H9 (cell line): ENCODE measurements at regions not wholly inside any gene's neighbourhood (a gene's known extent, or its start where the extent isn't known, plus 50 kb on each side); places are given as distances from the start of the nearest gene placed in this dataset.

Source experiments
- DNase-seq: peaks from one replicate; pipeline ENCODE4 v3.0.0-alpha.2; 2017
- H2AFZ ChIP-seq: one replicate; pipeline ENCODE4 v1.6.1; 2013; ENCODE audit warnings: mild to moderate bottlenecking, low read length, control low read depth, moderate library complexity
- H2AK5ac ChIP-seq: 2 replicates; pipeline ENCODE4 v1.6.1; 2013; ENCODE audit warnings: low read length, control low read depth, mixed read lengths; ENCODE audit not compliant: insufficient read length
- H2BK120ac ChIP-seq: one replicate; pipeline ENCODE4 v1.6.1; 2013; ENCODE audit warnings: low read depth, mild to moderate bottlenecking, low read length, control low read depth, inconsistent platforms; ENCODE audit not compliant: poor library complexity, severe bottlenecking
- H2BK12ac ChIP-seq: 2 replicates; pipeline ENCODE4 v1.6.1; 2013; ENCODE audit warnings: low read length, control low read depth, mixed read lengths, low read depth; ENCODE audit not compliant: insufficient read length
- H2BK15ac ChIP-seq: 2 replicates; pipeline ENCODE4 v1.6.1; 2013; ENCODE audit warnings: low read depth, low read length, control low read depth
- H2BK20ac ChIP-seq: one replicate; pipeline ENCODE4 v1.6.1; 2013; ENCODE audit warnings: low read depth, mild to moderate bottlenecking, low read length, control low read depth, inconsistent platforms; ENCODE audit not compliant: poor library complexity, severe bottlenecking
- H2BK5ac ChIP-seq: 2 replicates; pipeline ENCODE4 v1.6.1; 2013; ENCODE audit warnings: low read length, control low read depth, mixed read lengths; ENCODE audit not compliant: insufficient read length
- H3K14ac ChIP-seq: 2 replicates; pipeline ENCODE4 v1.6.1; 2013; ENCODE audit warnings: low read length, control low read depth; ENCODE audit not compliant: insufficient read depth
- H3K18ac ChIP-seq: 2 replicates; pipeline ENCODE4 v1.6.1; 2013; ENCODE audit warnings: low read depth, mild to moderate bottlenecking, mixed read lengths, low read length, control low read depth; ENCODE audit not compliant: insufficient read length
- H3K23ac ChIP-seq: 2 replicates; pipeline ENCODE4 v1.6.1; 2013; ENCODE audit warnings: low read length, control low read depth, mixed read lengths, low read depth; ENCODE audit not compliant: insufficient read length
- H3K23me2 ChIP-seq: 2 replicates; pipeline ENCODE4 v1.6.1; 2013; ENCODE audit warnings: low read depth, mild to moderate bottlenecking, mixed read lengths, low read length, control low read depth; ENCODE audit not compliant: insufficient read length, poor library complexity, severe bottlenecking
- H3K27ac ChIP-seq: 2 replicates; pipeline ENCODE4 v1.5.1; 2013; ENCODE audit warnings: low read length, control low read depth, mixed read lengths, low read depth; ENCODE audit not compliant: insufficient read length
- H3K27me3 ChIP-seq: 2 replicates; pipeline ENCODE4 v1.6.1; 2013; ENCODE audit warnings: low read length, control low read depth, inconsistent platforms; ENCODE audit not compliant: insufficient read depth
- H3K4ac ChIP-seq: 2 replicates; pipeline ENCODE4 v1.6.1; 2013; ENCODE audit warnings: low read depth, mild to moderate bottlenecking, control low read depth, inconsistent platforms, low read length, moderate library complexity
- H3K4me1 ChIP-seq: 2 replicates; pipeline ENCODE4 v1.6.1; 2013; ENCODE audit warnings: low read length, control low read depth, inconsistent platforms; ENCODE audit not compliant: insufficient read depth
- H3K4me2 ChIP-seq: 2 replicates; pipeline ENCODE4 v1.6.1; 2013; ENCODE audit warnings: low read length, control low read depth, mixed read lengths; ENCODE audit not compliant: insufficient read length, insufficient read depth
- H3K56ac ChIP-seq: 2 replicates; pipeline ENCODE4 v1.6.1; 2013; ENCODE audit warnings: low read depth, mild to moderate bottlenecking, mixed read lengths, low read length, control low read depth; ENCODE audit not compliant: insufficient read length
- H3K79me1 ChIP-seq: 2 replicates; pipeline ENCODE4 v1.6.1; 2013; ENCODE audit warnings: low read depth, mild to moderate bottlenecking, moderate library complexity, low read length, control low read depth, inconsistent platforms; ENCODE audit not compliant: insufficient read depth, poor library complexity, severe bottlenecking
- H3K79me2 ChIP-seq: 2 replicates; pipeline ENCODE4 v1.6.1; 2013; ENCODE audit warnings: low read length, control low read depth, inconsistent platforms; ENCODE audit not compliant: insufficient read depth
- H3K9ac ChIP-seq: 2 replicates; pipeline ENCODE4 v1.6.1; 2013; ENCODE audit warnings: low read length, control low read depth, mixed read lengths; ENCODE audit not compliant: insufficient read length; ENCODE audit errors: extremely low read depth
- H3K9me3 ChIP-seq: one replicate; pipeline ENCODE4 v1.6.1; 2013; ENCODE audit warnings: low read depth, low read length, inconsistent platforms; ENCODE audit not compliant: control insufficient read depth
- H3T11ph ChIP-seq: one replicate; pipeline ENCODE4 v1.6.1; 2013; ENCODE audit warnings: mild to moderate bottlenecking, low read length, control low read depth, inconsistent platforms
- H4K20me1 ChIP-seq: one replicate; pipeline ENCODE4 v1.6.1; 2013; ENCODE audit not compliant: control insufficient read depth, insufficient read length, insufficient read depth
- H4K5ac ChIP-seq: 2 replicates; pipeline ENCODE4 v1.6.1; 2013; ENCODE audit warnings: low read depth, mild to moderate bottlenecking, mixed read lengths, low read length, control low read depth; ENCODE audit not compliant: insufficient read length
- H4K8ac ChIP-seq: replicated peaks from 2 replicates; pipeline ENCODE4 v1.6.1; 2013; ENCODE audit warnings: low read length, control low read depth, mixed read lengths, low read depth; ENCODE audit not compliant: insufficient read length
- H4K91ac ChIP-seq: 2 replicates; pipeline ENCODE4 v1.6.1; 2013; ENCODE audit warnings: low read depth, mild to moderate bottlenecking, moderate library complexity, mixed read lengths, low read length, control low read depth; ENCODE audit not compliant: insufficient read length
- H3K27ac Mint-ChIP-seq, 3 experiments: 2 replicates in 2 of 3; 3 replicates in 1 of 3; pipeline ENCODE4 v1.8.0; 2020 to 2021; ENCODE audit warnings: mixed read lengths in 3 of 3, mild to moderate bottlenecking in 1 of 3, moderate library complexity in 1 of 3
- H3K27me3 Mint-ChIP-seq: 2 replicates; pipeline ENCODE4 v1.8.0; 2021; ENCODE audit warnings: low read depth, mild to moderate bottlenecking, moderate library complexity, mixed read lengths
- H3K36me3 Mint-ChIP-seq, 3 experiments: 2 replicates in 2 of 3; 3 replicates in 1 of 3; pipeline ENCODE4 v1.8.0; 2020 to 2021; ENCODE audit warnings: low read depth in 3 of 3, mixed read lengths in 3 of 3; ENCODE audit not compliant: insufficient read depth in 1 of 3
- H3K4me1 Mint-ChIP-seq, 2 experiments: 2 replicates each; pipeline ENCODE4 v1.8.0; 2020; ENCODE audit warnings: mixed read lengths in 2 of 2
- H3K4me3 Mint-ChIP-seq, 2 experiments: 2 replicates in 1 of 2; 3 replicates in 1 of 2; pipeline ENCODE4 v1.8.0; 2020 to 2021; ENCODE audit warnings: mild to moderate bottlenecking in 2 of 2, mixed read lengths in 2 of 2, moderate library complexity in 1 of 2
- H3K9me3 Mint-ChIP-seq, 2 experiments: 2 replicates in 1 of 2; 3 replicates in 1 of 2; pipeline ENCODE4 v1.8.0; 2020; ENCODE audit warnings: mild to moderate bottlenecking in 2 of 2, mixed read lengths in 2 of 2, moderate library complexity in 1 of 2
- CTCF ChIP-seq: fragments of 200-600 bp; sonication (generic); conservative IDR thresholded peaks from 3 replicates; pipeline ENCODE4 v1.8.0; 2021; ENCODE audit warnings: antibody characterized with exemption, mild to moderate bottlenecking
- WGBS: extraction: QIAGEN DNeasy Blood & Tissue Kit; methylation state at CpG from one replicate; pipeline ENCODE4 v1.1.7; 2013; ENCODE audit warnings: missing lambda C conversion rate, low lambda C conversion rate, mixed read lengths; ENCODE audit not compliant: insufficient read length; ENCODE audit errors: extremely low coverage; 5-methylcytosine and 5-hydroxymethylcytosine counted together

GRCh38 chr16:86702824-86703588, 124.7 kb downstream of the FOXL1 start:
- H3K27ac Mint-ChIP-seq, result no peak overlapping the region
- Histone ChIP-seq H3K4ac (no peak overlapping the region), H3K14ac (no peak overlapping the region), H3K4me1 (no peaks in the 10 kb centered on the region), H3K4me2 (no peak overlapping the region), H3K27me3 (no peaks in the 10 kb centered on the region), H2AFZ (no peak overlapping the region), H4K5ac (no peak overlapping the region), H3K9me3 (no peaks in the 10 kb centered on the region), H3K23me2 (no peaks in the 10 kb centered on the region), H4K8ac (no peak overlapping the region), H3K27ac (no peak overlapping the region), H3K79me2 (no peaks in the 10 kb centered on the region), H2BK20ac (no peak overlapping the region), H3K9ac (no peak overlapping the region), H4K20me1 (no peaks in the 10 kb centered on the region), H3K23ac (no peak overlapping the region), H2BK12ac (no peak overlapping the region), H4K91ac (no peak overlapping the region), H2BK15ac (no peak overlapping the region), H3K79me1 (no peaks in the 10 kb centered on the region), H2AK5ac (no peak overlapping the region), H2BK120ac (no peak overlapping the region), H3K18ac (no peak overlapping the region), H2BK5ac (no peak overlapping the region), H3T11ph (no peak overlapping the region), H3K56ac (no peak overlapping the region)
- no peak for DNase-seq
- WGBS, result no CpG with 5 or more reads among the region's 6 CpGs
- no peak overlapping the region; a peak in 1 of 5 replicates for H3K4me3 Mint-ChIP-seq
- H3K36me3 Mint-ChIP-seq, result peaks cover 0 to 4% (median 0%) of the 10 kb centered on the region in 3 experiments; a peak in 3 of 7 replicates
- peaks cover 5 to 6% of the 10 kb centered on the region in 2 experiments; a peak in 3 of 4 replicates for H3K4me1 Mint-ChIP-seq
- peaks cover 3 to 5% of the 10 kb centered on the region in 2 experiments; a peak in 4 of 5 replicates for H3K9me3 Mint-ChIP-seq
- peaks cover 14% of the 10 kb centered on the region for H3K27me3 Mint-ChIP-seq
- TF ChIP-seq CTCF, result no peak
